Erythroblast (primary cell): ENCODE measurements at regions not wholly inside any gene's neighbourhood (a gene's known extent, or its start where the extent isn't known, plus 50 kb on each side); places are given as distances from the start of the nearest gene placed in this dataset.
"Not testable (repeated sequence)": the region's sequence is repeated elsewhere in the genome, so short reads cannot be mapped to it uniquely, and the experiment has no call there.

Experiments used
- DNase-seq, 2 experiments: peaks; one replicate each; lab custom pipeline; 2025; lab: John Stamatoyannopoulos, UW
- GATA1 ChIP-seq: IDR thresholded peaks from 2 replicates; pipeline ENCODE4 v1.6.1; 2011; ENCODE audit warnings: low read depth, mild to moderate bottlenecking, control low read depth, low read length, moderate library complexity
- POLR2A ChIP-seq: IDR thresholded peaks from 2 replicates; pipeline ENCODE4 v1.6.1; 2011; ENCODE audit warnings: mild to moderate bottlenecking, low read length

DNA sequence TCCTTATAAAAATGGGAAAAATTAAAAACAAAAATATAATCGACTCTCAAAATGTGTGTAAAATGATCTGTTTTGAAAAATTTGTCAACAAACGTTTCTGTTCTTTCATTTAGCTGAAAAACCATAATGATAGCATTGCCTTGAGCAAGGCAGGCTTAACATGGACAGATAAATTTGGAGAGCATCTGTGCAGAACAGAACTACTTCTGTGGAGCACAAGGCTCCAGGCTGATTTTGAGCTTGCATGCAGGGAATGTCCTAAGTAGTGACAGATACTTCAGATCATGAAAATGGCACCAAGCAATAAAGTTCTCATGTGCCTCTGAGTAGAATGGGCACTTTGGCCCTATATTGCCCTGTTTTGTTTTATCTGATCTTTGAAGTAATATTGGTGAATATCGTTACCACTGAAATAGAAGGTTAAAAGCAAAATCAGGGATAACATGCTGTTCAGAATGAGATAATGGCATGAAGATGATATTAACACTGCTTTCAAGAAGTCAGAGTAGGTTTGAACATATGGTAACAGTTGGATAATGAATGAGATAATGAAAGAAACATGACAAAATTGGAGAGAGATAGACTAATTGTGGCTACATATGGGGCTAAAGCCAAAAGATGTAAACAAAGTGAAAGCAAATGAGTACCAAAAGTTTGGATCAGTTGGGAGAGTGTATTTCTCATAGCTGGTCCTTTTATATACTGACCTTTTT, 730.5 kb upstream of the CCDC179 start:
- TF ChIP-seq POLR2A (no peak), GATA1 (no peak)
- no peak for DNase-seq

DNA sequence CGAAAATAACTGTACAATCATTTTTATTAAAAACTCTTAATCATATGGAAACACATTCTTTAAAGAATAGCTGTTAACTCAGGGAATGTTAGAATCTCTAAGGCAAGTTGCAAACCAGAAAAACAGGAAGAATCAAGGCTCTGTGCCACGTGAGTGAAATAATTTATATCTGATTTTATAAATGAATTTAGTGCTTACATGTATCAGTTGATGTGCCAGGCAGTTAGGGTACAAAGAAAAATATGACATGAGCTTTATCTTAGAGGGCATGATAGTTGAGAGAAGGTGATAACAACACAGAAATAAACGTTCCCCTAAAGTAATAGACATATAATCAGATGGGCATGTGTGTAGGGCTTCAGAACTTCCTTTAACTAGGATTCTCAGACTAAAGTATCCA, 734.5 kb upstream of the CCDC179 start:
- DNase-seq = no peak
- no peak for TF ChIP-seq GATA1
- TF ChIP-seq POLR2A = no peak

DNA sequence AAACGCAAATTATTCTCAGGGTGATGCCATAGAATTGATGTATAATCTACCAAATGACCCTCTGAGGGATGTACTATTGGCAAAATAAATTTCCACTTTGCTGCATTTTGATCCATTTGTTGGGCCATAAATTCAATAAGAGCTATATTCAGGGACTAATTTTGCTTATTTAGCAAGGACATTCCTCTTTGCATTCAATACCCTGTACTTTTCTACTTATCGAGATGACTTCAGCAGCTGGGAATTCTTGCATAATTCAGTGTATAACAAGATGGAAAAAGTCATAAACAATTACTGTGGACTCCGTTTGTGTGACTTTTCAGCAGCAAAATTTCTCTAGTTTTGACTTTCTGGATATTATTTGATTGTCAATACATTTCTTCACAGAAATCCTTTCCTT, 744.7 kb upstream of the CCDC179 start:
- TF ChIP-seq GATA1 (no peak), POLR2A (no peak)
- DNase-seq = no peak

- no peak for DNase-seq
- TF ChIP-seq POLR2A (no peak), GATA1 (no peak)
Observed at GRCh38 chr11:23606191-23606590, 745.9 kb upstream of the CCDC179 start.

GRCh38 chr11:23611726-23612125, 751.5 kb upstream of the CCDC179 start:
- TF ChIP-seq POLR2A (no peak), GATA1 (no peak)
- DNase-seq = no peak

DNA sequence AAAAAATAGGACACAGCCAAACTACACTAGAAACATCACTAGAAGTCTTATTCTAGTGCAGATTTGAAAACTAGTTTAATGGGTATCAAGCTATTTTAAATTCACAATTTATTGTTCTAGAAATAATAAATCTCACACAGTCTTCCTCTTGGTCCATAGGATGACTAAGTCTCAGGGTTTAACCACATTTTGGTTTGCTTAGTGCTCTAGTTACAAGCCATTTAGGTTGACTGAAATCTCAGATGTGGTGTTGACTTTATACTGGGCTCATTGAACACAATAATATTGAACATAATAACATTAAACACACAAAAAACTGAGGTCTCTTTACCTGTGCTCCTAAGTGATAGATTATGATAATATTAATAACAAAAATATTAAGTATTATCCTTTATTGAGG, 760.3 kb upstream of the CCDC179 start:
- no peak for TF ChIP-seq GATA1
- no peak for TF ChIP-seq POLR2A
- DNase-seq = no peak

DNA sequence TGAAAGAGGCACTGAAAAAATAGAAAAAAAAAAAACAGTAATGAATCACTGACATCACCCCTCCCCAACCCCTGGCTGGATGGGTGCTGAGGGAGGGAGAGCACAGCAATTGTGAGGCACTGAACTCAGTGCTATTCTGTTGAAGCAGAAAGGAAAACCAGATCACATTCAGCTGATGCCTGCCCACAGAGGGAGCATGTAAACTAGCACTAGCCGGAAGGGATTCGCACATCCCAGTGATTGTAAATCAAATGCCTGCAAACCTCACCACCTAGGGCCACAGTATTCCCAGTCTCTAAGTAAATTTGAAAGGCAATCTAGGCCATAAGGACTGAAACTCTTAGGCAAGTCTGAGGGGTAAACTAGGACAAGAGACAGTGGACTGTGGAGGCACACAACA, 772.0 kb upstream of the CCDC179 start:
- TF ChIP-seq GATA1 (no peak), POLR2A (no peak)
- no peak for DNase-seq

DNA sequence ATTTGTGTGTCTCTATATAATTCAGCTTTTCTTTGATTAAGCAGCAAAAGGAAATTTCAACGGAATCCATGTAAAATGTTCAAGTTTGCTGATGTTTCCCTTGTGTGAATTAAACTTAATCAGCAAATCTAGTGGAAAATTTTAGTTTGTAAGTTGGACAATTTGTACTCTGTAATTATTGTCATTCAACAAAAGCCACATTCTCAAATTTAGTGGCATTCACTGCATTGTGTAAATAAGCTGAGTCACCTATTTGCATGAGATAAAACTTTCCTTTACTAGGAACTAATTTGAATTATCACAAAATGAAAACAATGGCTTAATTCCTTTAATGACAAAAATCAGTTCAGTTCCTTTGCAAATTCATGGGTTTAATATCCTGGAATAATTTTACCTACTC, 784.2 kb upstream of the CCDC179 start:
- TF ChIP-seq POLR2A = no peak
- no peak for TF ChIP-seq GATA1

DNA sequence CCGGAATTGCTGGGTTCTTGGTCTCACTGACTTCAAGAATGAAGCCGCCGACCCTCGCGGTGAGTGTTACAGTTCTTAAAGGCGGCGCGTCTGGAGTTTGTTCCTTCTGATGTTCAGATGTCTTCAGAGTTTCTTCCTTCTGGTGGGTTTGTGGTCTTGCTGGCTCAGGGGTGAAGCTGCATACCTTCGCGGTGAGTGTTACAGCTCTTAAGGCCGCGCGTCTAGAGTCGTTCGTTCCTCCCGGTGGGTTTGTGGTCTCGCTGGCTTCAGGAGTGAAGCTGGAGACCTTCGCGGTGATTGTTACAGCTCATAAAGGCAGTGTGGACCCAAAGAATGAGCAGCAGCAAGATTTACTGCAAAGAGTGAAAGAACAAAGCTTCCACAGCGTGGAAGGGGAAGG, 792.1 kb upstream of the CCDC179 start:
- DNase-seq = not testable (repeated sequence)

More for the DNA sequence above, 784.2 kb upstream of the CCDC179 start:
- DNase-seq = no peak

- no peak for DNase-seq
- TF ChIP-seq POLR2A (no peak), GATA1 (no peak)
Observed at GRCh38 chr11:23653071-23653675, 792.9 kb upstream of the CCDC179 start.

- DNase-seq = no peak
- TF ChIP-seq GATA1 (no peak), POLR2A (no peak)
Observed at GRCh38 chr11:23668324-23668723, 808.0 kb upstream of the CCDC179 start.

- DNase-seq = no peak
- no peak for TF ChIP-seq POLR2A
- TF ChIP-seq GATA1 = no peak
Observed at GRCh38 chr11:23673366-23673765, 813.1 kb upstream of the CCDC179 start.

DNA sequence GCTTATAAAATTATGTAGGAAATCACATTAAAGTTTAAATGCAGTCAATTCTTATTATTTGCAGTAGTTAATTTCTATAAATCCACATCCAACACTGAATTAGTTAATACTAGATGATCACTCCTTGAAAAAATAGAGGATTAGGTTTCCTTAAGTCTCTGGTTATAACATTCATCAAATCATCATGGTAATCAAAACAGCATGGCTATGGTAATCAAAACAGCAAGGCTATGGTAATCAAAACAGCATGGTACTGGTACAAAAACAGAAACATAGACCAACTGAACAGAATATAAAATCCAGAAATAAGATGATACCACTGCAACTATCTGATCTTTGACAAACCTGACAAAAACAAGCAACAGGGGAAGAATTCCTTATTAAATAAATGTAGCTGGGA, 814.6 kb upstream of the CCDC179 start:
- no peak for DNase-seq
- TF ChIP-seq POLR2A (no peak), GATA1 (no peak)

GRCh38 chr11:23679041-23679440, 817.8 kb upstream of the LUZP2 start:
- no peak for TF ChIP-seq POLR2A
- no peak for TF ChIP-seq GATA1
- no peak for DNase-seq

GRCh38 chr11:23679981-23680380, 816.9 kb upstream of the LUZP2 start:
- DNase-seq = no peak
- no peak for TF ChIP-seq POLR2A
- TF ChIP-seq GATA1 = no peak
